ENCODE measurements at regions not wholly inside any gene's neighbourhood (a gene's known extent, or its start where the extent isn't known, plus 50 kb on each side); places are given as distances from the start of the nearest gene placed in this dataset. TPM values are rescaled to one million over a fixed set of nuclear protein-coding genes. Genes with fewer than 3 reads are reported as not detected.

Small RNA genes in the stretch of these regions (small RNA-seq; reads per million reads assigned to genes)
- gene AC147067.2 (ENCODE audit: low replicate concordance): not detected
